ENCODE measurements at regions not wholly inside any gene's neighbourhood (a gene's known extent, or its start where the extent isn't known, plus 50 kb on each side); places are given as distances from the start of the nearest gene placed in this dataset.

- ATAC-seq (ENCODE audit: poor library complexity), result peak; percentile 23
- intact Hi-C loops (cut with DNase I), result no loop called here
These were observed 81.4 kb upstream of the HEY2 start for GRCh38 chr6:125668071-125668470.

GRCh38 chr6:125670568-125670967 is 78.9 kb upstream of the HEY2 start:
- DNase-seq (no peak), ATAC-seq (ENCODE audit: poor library complexity) (peak; percentile 93)
- intact Hi-C loops (cut with DNase I), result no loop called here

More at GRCh38 chr6:125668071-125668470, 81.4 kb upstream of the HEY2 start:
- DNase-seq, result no peak

- no peak for DNase-seq
- intact Hi-C loops (cut with DNase I), result no loop called here
- ATAC-seq (ENCODE audit: poor library complexity), result no peak
These were observed 78.1 kb upstream of the HEY2 start for GRCh38 chr6:125671323-125671722.

GRCh38 chr6:125674230-125674629 is 75.2 kb upstream of the HEY2 start:
- intact Hi-C loops (cut with DNase I), result no loop called here
- DNase-seq, result no peak
- ATAC-seq (ENCODE audit: poor library complexity), result no peak

GRCh38 chr6:125678601-125679000 is 70.8 kb upstream of the HEY2 start:
- DNase-seq (no peak), ATAC-seq (ENCODE audit: poor library complexity) (peak; percentile 75)
- intact Hi-C loops (cut with DNase I), result no loop called here

- intact Hi-C loops (cut with DNase I), result no loop called here
- no peak for DNase-seq
- ATAC-seq (ENCODE audit: poor library complexity), result no peak
These were observed 70.3 kb upstream of the HEY2 start for GRCh38 chr6:125679128-125679527.

- ATAC-seq (ENCODE audit: poor library complexity) (no peak), DNase-seq (no peak)
- intact Hi-C loops (cut with DNase I), result no loop called here
These were observed 69.8 kb upstream of the HEY2 start for GRCh38 chr6:125679651-125680050.

GRCh38 chr6:125682939-125683338 is 66.5 kb upstream of the HEY2 start:
- no peak for ATAC-seq (ENCODE audit: poor library complexity)
- no peak for DNase-seq
- intact Hi-C loops (cut with DNase I), result no loop called here

- intact Hi-C loops (cut with DNase I), result no loop called here
- ATAC-seq (ENCODE audit: poor library complexity), result no peak
- DNase-seq, result no peak
These were observed 61.3 kb upstream of the HEY2 start for GRCh38 chr6:125688138-125688537.

GRCh38 chr6:125693480-125693879 is 56.0 kb upstream of the HEY2 start:
- ATAC-seq (ENCODE audit: poor library complexity), result no peak
- intact Hi-C loops (cut with DNase I), result no loop called here
- DNase-seq, result no peak

- ATAC-seq (ENCODE audit: poor library complexity), result no peak
- intact Hi-C loops (cut with DNase I), result no loop called here
- DNase-seq, result no peak
These were observed 49.8 kb upstream of the HEY2 start for GRCh38 chr6:125699591-125699990.

All from Right ventricle myocardium superior (tissue), 1 donor.